ENCODE measurements at regions not wholly inside any gene's neighbourhood (a gene's known extent, or its start where the extent isn't known, plus 50 kb on each side); places are given as distances from the start of the nearest gene placed in this dataset.

- Mint-ChIP-seq H3K4me3 (ENCODE audit: unreplicated experiment) (no peak overlapping the region), H3K9me3 (ENCODE audit: unreplicated experiment) (no peaks in the 10 kb centered on the region), H3K36me3 (ENCODE audit: low read depth, unreplicated experiment) (no peaks in the 10 kb centered on the region), H3K27me3 (ENCODE audit: unreplicated experiment) (no peaks in the 10 kb centered on the region), H3K4me1 (ENCODE audit: unreplicated experiment) (no peaks in the 10 kb centered on the region), H3K27ac (ENCODE audit: unreplicated experiment) (no peak overlapping the region)
- no peak for TF ChIP-seq CTCF (IDR thresholded peaks at IDR 0.05; ENCODE audit: unreplicated experiment)
- DNase-seq (ENCODE audit: low spot score): no peak
These were observed 692.1 kb upstream of the POU3F4 start for GRCh38 chrX:82816001-82816400.

DNA sequence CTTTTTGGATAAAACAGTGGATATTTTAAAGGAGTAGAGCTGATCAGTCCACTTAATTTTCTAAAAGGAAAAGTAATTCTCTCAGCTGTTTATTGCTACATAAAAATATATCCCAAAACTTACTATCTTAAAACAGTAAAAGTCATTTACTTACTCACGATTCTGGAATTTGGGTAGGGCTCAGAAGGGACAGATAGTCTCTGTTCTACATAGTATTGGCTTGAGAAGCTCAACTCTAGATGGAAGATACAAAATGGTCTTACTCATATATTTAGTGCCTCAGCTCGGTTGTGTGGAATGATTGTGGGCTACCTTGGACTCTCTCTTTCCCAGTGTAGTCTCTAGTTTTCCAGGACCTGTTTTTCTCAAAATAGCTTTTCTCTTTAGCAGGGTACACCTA lies 691.5 kb upstream of the POU3F4 start:
- H3K4me1 Mint-ChIP-seq (ENCODE audit: unreplicated experiment): no peaks in the 10 kb centered on the region
- H3K27ac Mint-ChIP-seq (ENCODE audit: unreplicated experiment): no peak overlapping the region
- no peak for TF ChIP-seq CTCF (IDR thresholded peaks at IDR 0.05; ENCODE audit: unreplicated experiment)
- H3K9me3 Mint-ChIP-seq (ENCODE audit: unreplicated experiment): no peaks in the 10 kb centered on the region
- H3K27me3 Mint-ChIP-seq (ENCODE audit: unreplicated experiment): no peaks in the 10 kb centered on the region
- no peak overlapping the region for H3K4me3 Mint-ChIP-seq (ENCODE audit: unreplicated experiment)
- DNase-seq (ENCODE audit: low spot score): no peak
- H3K36me3 Mint-ChIP-seq (ENCODE audit: low read depth, unreplicated experiment): no peaks in the 10 kb centered on the region

- H3K9me3 Mint-ChIP-seq (ENCODE audit: unreplicated experiment): no peaks in the 10 kb centered on the region
- no peak overlapping the region for H3K27ac Mint-ChIP-seq (ENCODE audit: unreplicated experiment)
- no peaks in the 10 kb centered on the region for H3K27me3 Mint-ChIP-seq (ENCODE audit: unreplicated experiment)
- no peaks in the 10 kb centered on the region for H3K4me1 Mint-ChIP-seq (ENCODE audit: unreplicated experiment)
- no peaks in the 10 kb centered on the region for H3K36me3 Mint-ChIP-seq (ENCODE audit: low read depth, unreplicated experiment)
- no peak overlapping the region for H3K4me3 Mint-ChIP-seq (ENCODE audit: unreplicated experiment)
- DNase-seq (ENCODE audit: low spot score): no peak
- no peak for TF ChIP-seq CTCF (IDR thresholded peaks at IDR 0.05; ENCODE audit: unreplicated experiment)
These were observed 665.8 kb upstream of the POU3F4 start for GRCh38 chrX:82842286-82842685.

DNA sequence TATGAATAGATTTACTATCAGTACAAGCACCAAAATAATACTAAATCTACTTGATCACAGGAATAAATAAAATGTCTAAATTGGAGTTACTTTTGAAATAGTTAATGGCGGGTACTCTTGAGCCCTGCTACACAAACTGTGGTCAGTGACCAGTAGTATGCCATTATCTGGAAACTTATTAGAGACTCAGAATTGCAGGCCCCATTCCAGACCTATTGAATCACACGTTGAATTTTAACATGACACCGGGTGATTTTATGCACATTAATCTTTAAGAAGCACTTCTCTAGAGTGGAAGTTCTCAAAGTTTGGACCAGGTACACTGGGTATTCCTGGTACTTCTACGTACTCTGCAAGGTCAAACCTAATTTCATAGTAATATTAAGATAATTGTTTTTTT lies 660.0 kb upstream of the POU3F4 start:
- Mint-ChIP-seq H3K4me1 (ENCODE audit: unreplicated experiment) (no peaks in the 10 kb centered on the region), H3K27ac (ENCODE audit: unreplicated experiment) (no peak overlapping the region), H3K36me3 (ENCODE audit: low read depth, unreplicated experiment) (no peaks in the 10 kb centered on the region), H3K4me3 (ENCODE audit: unreplicated experiment) (no peak overlapping the region), H3K27me3 (ENCODE audit: unreplicated experiment) (no peaks in the 10 kb centered on the region), H3K9me3 (ENCODE audit: unreplicated experiment) (no peaks in the 10 kb centered on the region)
- no peak for TF ChIP-seq CTCF (IDR thresholded peaks at IDR 0.05; ENCODE audit: unreplicated experiment)
- DNase-seq (ENCODE audit: low spot score): no peak
